ENCODE measurements at regions not wholly inside any gene's neighbourhood (a gene's known extent, or its start where the extent isn't known, plus 50 kb on each side); places are given as distances from the start of the nearest gene placed in this dataset.

- DNase-seq (ENCODE audit: low spot score): no peak
- Histone ChIP-seq H4K20me1 (replicated peaks; ENCODE audit: insufficient read depth) (no peaks in the 10 kb centered on the region), H3K4me1 (ENCODE audit: insufficient read depth) (no peaks in the 10 kb centered on the region), H3F3A (replicated peaks; ENCODE audit: low read depth) (no peaks in the 10 kb centered on the region), H2AFZ (no peak overlapping the region), H3K4me2 (no peak overlapping the region), H3K36me3 (ENCODE audit: insufficient read depth) (no peaks in the 10 kb centered on the region), H3K27me3 (ENCODE audit: insufficient read depth) (no peaks in the 10 kb centered on the region), H3K9me2 (ENCODE audit: insufficient read depth) (peaks cover 3% of the 10 kb centered on the region; the same call in 1 of the 2 replicates), H3K79me2 (replicated peaks; ENCODE audit: insufficient read depth) (no peaks in the 10 kb centered on the region), H3K27ac (ENCODE audit: low read depth) (no peak overlapping the region), H3K4me3 (no peak overlapping the region)
- Mint-ChIP-seq H3K4me1 (peaks cover 14% of the 10 kb centered on the region; the same call in 2 of the 3 replicates), H3K36me3 (ENCODE audit: low read depth) (no peaks in the 10 kb centered on the region), H3K27me3 (ENCODE audit: insufficient read depth, low read depth, poor library complexity) (no peaks in the 10 kb centered on the region), H3K9me3 (no peaks in the 10 kb centered on the region), H3K27ac (no peak overlapping the region), H3K4me3 (no peak overlapping the region)
- no peak for ATAC-seq
- TF ChIP-seq JUNB (IDR thresholded peaks at IDR 0.05; ENCODE audit: unreplicated experiment) (no peak), EZH2 (IDR thresholded peaks at IDR 0.05; ENCODE audit: low read depth, unreplicated experiment) (no peak), ZNF331 (CRISPR knock-in tag; IDR thresholded peaks at IDR 0.05; ENCODE audit: low read depth) (no peak), NANOG (IDR thresholded peaks at IDR 0.05; ENCODE audit: borderline replicate concordance) (no peak), ETS1 (IDR thresholded peaks at IDR 0.05) (no peak), POLR2AphosphoS5 (IDR thresholded peaks at IDR 0.05; ENCODE audit: low read depth) (no peak), STAT1 (IDR thresholded peaks at IDR 0.05; ENCODE audit: unreplicated experiment) (no peak), REST (IDR thresholded peaks at IDR 0.05; ENCODE audit: unreplicated experiment) (no peak)
Measured at GRCh38 chr14:87874676-87875075, 118.3 kb downstream of the GALC start.

GRCh38 chr14:87873741-87874140 lies 119.2 kb downstream of the GALC start:
- TF ChIP-seq ZNF114 (CRISPR knock-in tag; IDR thresholded peaks at IDR 0.05) (no peak), NANOG (IDR thresholded peaks at IDR 0.05; ENCODE audit: borderline replicate concordance) (no peak), STAT1 (IDR thresholded peaks at IDR 0.05; ENCODE audit: unreplicated experiment) (no peak)
- H3K27ac ChIP-seq (ENCODE audit: low read depth): no peak overlapping the region
- no peaks in the 10 kb centered on the region for H3F3A ChIP-seq (replicated peaks; ENCODE audit: low read depth)
- DNase-seq (ENCODE audit: low spot score): no peak
- H3K36me3 Mint-ChIP-seq (ENCODE audit: low read depth): no peaks in the 10 kb centered on the region
- peaks cover 14% of the 10 kb centered on the region; the same call in 2 of the 3 replicates for H3K4me1 Mint-ChIP-seq
- H3K27me3 Mint-ChIP-seq (ENCODE audit: insufficient read depth, low read depth, poor library complexity): no peaks in the 10 kb centered on the region
- no peak for ATAC-seq
- H3K4me3 ChIP-seq: no peak overlapping the region
- H3K9me2 ChIP-seq (ENCODE audit: insufficient read depth): peaks cover 3% of the 10 kb centered on the region; the same call in 1 of the 2 replicates
- no peaks in the 10 kb centered on the region for H3K36me3 ChIP-seq (ENCODE audit: insufficient read depth)
- no peak overlapping the region for H2AFZ ChIP-seq
- H3K4me3 Mint-ChIP-seq: no peak overlapping the region
- no peaks in the 10 kb centered on the region for H3K27me3 ChIP-seq (ENCODE audit: insufficient read depth)
- H3K79me2 ChIP-seq (replicated peaks; ENCODE audit: insufficient read depth): no peaks in the 10 kb centered on the region
- H4K20me1 ChIP-seq (replicated peaks; ENCODE audit: insufficient read depth): no peaks in the 10 kb centered on the region
- no peak overlapping the region for H3K27ac Mint-ChIP-seq
- H3K9me3 Mint-ChIP-seq: no peaks in the 10 kb centered on the region
- H3K4me1 ChIP-seq (ENCODE audit: insufficient read depth): no peaks in the 10 kb centered on the region
- no peak overlapping the region for H3K4me2 ChIP-seq

Data from GM23338 (cell line).